Endothelial cell of umbilical vein (primary cell): ENCODE measurements at regions not wholly inside any gene's neighbourhood (a gene's known extent, or its start where the extent isn't known, plus 50 kb on each side); places are given as distances from the start of the nearest gene placed in this dataset.

Experiments used
- BruUV-seq: library from RNA; stranded (reverse); fragments of 400-500 nt; replicated peaks from 2 replicates; lab custom pipeline; 2021; lab: Mats Ljungman, UMichigan
- CTCF ChIA-PET: fragments of 300-600, 350-600 bp; sonication (Branson Sonifier 250); formaldehyde crosslinking; loops from one replicate; lab custom pipeline; 2021; ENCODE audit warnings: antibody characterized with exemption, inconsistent platforms; lab: Charles Lee
- POLR2A ChIA-PET: fragments of 300-600, 350-600 bp; sonication (Branson Sonifier 250); formaldehyde crosslinking; loops from one replicate; lab custom pipeline; 2021; ENCODE audit warnings: antibody characterized with exemption, inconsistent platforms; lab: Charles Lee
- DNase-seq: peaks from one replicate; pipeline ENCODE4 v3.0.0-alpha.2; 2011; ENCODE audit warnings: low read depth, low spot score
- FAIRE-seq: peaks from 2 replicates; lab custom pipeline; 2011; peaks lifted over from hg19 to GRCh38; lab: Jason Lieb, UNC
- H2AFZ ChIP-seq: 2 replicates; pipeline ENCODE4 v1.6.0; 2012; ENCODE audit warnings: low read depth, low read length, control low read depth, inconsistent platforms
- H3K27ac ChIP-seq: 2 replicates; pipeline ENCODE4 v1.5.1; 2011; ENCODE audit warnings: low read depth, mild to moderate bottlenecking, control low read depth, low read length, moderate library complexity; ENCODE audit not compliant: insufficient read depth
- H3K27me3 ChIP-seq, 2 experiments: 2 replicates each; pipeline versions ENCODE4 v1.6.0 to v1.6.1; 2011; ENCODE audit warnings: low read length in 2 of 2, mixed read lengths in 1 of 2; ENCODE audit not compliant: control insufficient read depth in 2 of 2, insufficient read depth in 2 of 2
- H3K36me3 ChIP-seq, 2 experiments: 2 replicates in 1 of 2; 3 replicates in 1 of 2; pipeline ENCODE4 v1.5.1; 2011; ENCODE audit warnings: low read length in 2 of 2, mild to moderate bottlenecking in 1 of 2, moderate library complexity in 1 of 2; ENCODE audit not compliant: control insufficient read depth in 2 of 2, insufficient read depth in 2 of 2; ENCODE audit errors: extremely low read depth in 1 of 2
- H3K4me1 ChIP-seq: 3 replicates; pipeline ENCODE4 v1.5.1; 2011; ENCODE audit warnings: mild to moderate bottlenecking, low read length; ENCODE audit not compliant: control insufficient read depth, insufficient read depth; ENCODE audit errors: extremely low read depth
- H3K4me2 ChIP-seq: 2 replicates; pipeline ENCODE4 v1.6.1; 2011; ENCODE audit warnings: low read length, control low read depth, mixed read lengths; ENCODE audit not compliant: insufficient read depth
- H3K4me3 ChIP-seq, 3 experiments: fragments of 200-600 bp in 1 of 3; sonication (generic), shearing (Covaris generic) in 1 of 3; replicated peaks in 1 of 3; 2 replicates each; pipeline ENCODE4 v1.5.1; 2011 to 2016; ENCODE audit warnings: control low read depth in 3 of 3, low read length in 3 of 3, mild to moderate bottlenecking in 2 of 3, inconsistent platforms in 1 of 3, low read depth in 1 of 3, moderate library complexity in 1 of 3; ENCODE audit not compliant: insufficient read depth in 1 of 3
- H3K79me2 ChIP-seq: 2 replicates; pipeline ENCODE4 v1.6.0; 2012; ENCODE audit warnings: low read length, inconsistent platforms; ENCODE audit not compliant: control insufficient read depth, insufficient read depth
- H3K9ac ChIP-seq: replicated peaks from 2 replicates; pipeline ENCODE3; 2011; ENCODE audit warnings: low read length, control low read depth; ENCODE audit not compliant: insufficient read depth; ENCODE audit errors: extremely low read depth
- H3K9me1 ChIP-seq: replicated peaks from 3 replicates; pipeline ENCODE4 v1.6.0; 2011; ENCODE audit warnings: mild to moderate bottlenecking, low read length; ENCODE audit not compliant: control insufficient read depth, insufficient read depth; ENCODE audit errors: extremely low read depth
- H3K9me3 ChIP-seq: replicated peaks from 2 replicates; pipeline ENCODE4 v1.5.1; 2012; ENCODE audit warnings: low read length, inconsistent platforms; ENCODE audit not compliant: control insufficient read depth, insufficient read depth
- H4K20me1 ChIP-seq: replicated peaks from 2 replicates; pipeline ENCODE3; 2011; ENCODE audit warnings: mild to moderate bottlenecking, low read length; ENCODE audit not compliant: control insufficient read depth, insufficient read depth; ENCODE audit errors: extremely low read depth
- EZH2 ChIP-seq: IDR thresholded peaks from 2 replicates; pipeline ENCODE4 v1.6.1; 2012; ENCODE audit warnings: borderline replicate concordance, low read depth, mild to moderate bottlenecking, moderate library complexity, low read length, inconsistent platforms; ENCODE audit not compliant: severe bottlenecking
- FOS ChIP-seq: IDR thresholded peaks from 2 replicates; pipeline ENCODE4 v1.6.1; 2011; ENCODE audit warnings: mild to moderate bottlenecking, low read length, moderate library complexity, borderline replicate concordance; ENCODE audit not compliant: insufficient read depth
- GATA2 ChIP-seq: IDR thresholded peaks from 2 replicates; pipeline ENCODE4 v1.7.0; 2011; ENCODE audit warnings: low read depth, mild to moderate bottlenecking, moderate library complexity, mixed read lengths, low read length; ENCODE audit not compliant: insufficient read length, insufficient read depth
- JUN ChIP-seq: IDR thresholded peaks from 2 replicates; pipeline ENCODE4 v1.6.1; 2011; ENCODE audit warnings: borderline replicate concordance, low read depth; ENCODE audit not compliant: insufficient read length, insufficient read depth
- MAX ChIP-seq: IDR thresholded peaks from 2 replicates; pipeline ENCODE4 v1.6.1; 2011; ENCODE audit not compliant: insufficient read depth, insufficient read length
- MYC ChIP-seq: IDR thresholded peaks from one replicate; pipeline ENCODE4 v1.6.1; 2011; ENCODE audit warnings: mild to moderate bottlenecking, low read depth, low read length
- POLR2A ChIP-seq: IDR thresholded peaks from 2 replicates; pipeline ENCODE4 v1.6.1; 2012; ENCODE audit warnings: low read depth, mild to moderate bottlenecking, control low read depth, low read length
- POLR2AphosphoS5 ChIP-seq: IDR thresholded peaks from 2 replicates; pipeline ENCODE4 v1.6.1; 2012; ENCODE audit warnings: low read depth, mild to moderate bottlenecking, control low read depth, low read length, moderate library complexity; ENCODE audit not compliant: insufficient read depth
- dilution Hi-C: fragments of 300-500 bp; cut with MboI; formaldehyde crosslinking; loops from one replicate; pipeline ENCODE4 v1.15.0; 2019; ENCODE audit warnings: low sequenced_read_pairs; ENCODE audit not compliant: extremely low pct_ligation_motif_present
- intact Hi-C: fragments of 100-400 bp; cut with micrococcal nuclease; formaldehyde crosslinking; loops from one replicate; pipeline ENCODE4 v1.10.0; 2022
- TF ChIP-seq, protein P1 (sequence below), 2 donors: IDR thresholded peaks; 1 replicate in 1 of 2; 2 replicates in 1 of 2; pipeline ENCODE4 v1.5.1; 2011; ENCODE audit warnings: low read length in 2 of 2, mild to moderate bottlenecking in 2 of 2, moderate library complexity in 2 of 2, control low read depth in 1 of 2, inconsistent platforms in 1 of 2, low read depth in 1 of 2; ENCODE audit not compliant: insufficient read depth in 1 of 2; ENCODE audit errors: extremely low read depth in 1 of 2

GRCh38 chr4:164695650-164696049 lies 58.3 kb upstream of the SMIM31 start:
- H3K79me2 ChIP-seq = no peaks in the 10 kb centered on the region
- BruUV-seq = no TSS peak
- no peak overlapping the region for H2AFZ ChIP-seq
- no peak overlapping the region for H3K27ac ChIP-seq
- dilution Hi-C loops (no loop called here), intact Hi-C loops (no loop called here)
- no peak for TF ChIP-seq MAX
- TF ChIP-seq POLR2A = no peak
- TF ChIP-seq EZH2 = no peak
- TF ChIP-seq, protein P1, sequence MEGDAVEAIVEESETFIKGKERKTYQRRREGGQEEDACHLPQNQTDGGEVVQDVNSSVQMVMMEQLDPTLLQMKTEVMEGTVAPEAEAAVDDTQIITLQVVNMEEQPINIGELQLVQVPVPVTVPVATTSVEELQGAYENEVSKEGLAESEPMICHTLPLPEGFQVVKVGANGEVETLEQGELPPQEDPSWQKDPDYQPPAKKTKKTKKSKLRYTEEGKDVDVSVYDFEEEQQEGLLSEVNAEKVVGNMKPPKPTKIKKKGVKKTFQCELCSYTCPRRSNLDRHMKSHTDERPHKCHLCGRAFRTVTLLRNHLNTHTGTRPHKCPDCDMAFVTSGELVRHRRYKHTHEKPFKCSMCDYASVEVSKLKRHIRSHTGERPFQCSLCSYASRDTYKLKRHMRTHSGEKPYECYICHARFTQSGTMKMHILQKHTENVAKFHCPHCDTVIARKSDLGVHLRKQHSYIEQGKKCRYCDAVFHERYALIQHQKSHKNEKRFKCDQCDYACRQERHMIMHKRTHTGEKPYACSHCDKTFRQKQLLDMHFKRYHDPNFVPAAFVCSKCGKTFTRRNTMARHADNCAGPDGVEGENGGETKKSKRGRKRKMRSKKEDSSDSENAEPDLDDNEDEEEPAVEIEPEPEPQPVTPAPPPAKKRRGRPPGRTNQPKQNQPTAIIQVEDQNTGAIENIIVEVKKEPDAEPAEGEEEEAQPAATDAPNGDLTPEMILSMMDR (IDR thresholded peaks at IDR 0.05; ENCODE audit: extremely low read depth in 1 of 2, insufficient read depth in 1 of 2, low read depth in 1 of 2, low read length in 2 of 2) = no peak
- TF ChIP-seq GATA2 = no peak
- no peak for TF ChIP-seq JUN
- TF ChIP-seq POLR2AphosphoS5 = no peak
- no peak for TF ChIP-seq MYC
- no peak for TF ChIP-seq FOS
- DNase-seq (no peak), FAIRE-seq (no peak)
- no peak overlapping the region for H3K9ac ChIP-seq
- no peaks in the 10 kb centered on the region for H4K20me1 ChIP-seq
- no peaks in the 10 kb centered on the region for H3K9me1 ChIP-seq
- no peaks in the 10 kb centered on the region for H3K36me3 ChIP-seq
- ChIA-PET POLR2A (no interaction called here), CTCF (no interaction called here)
- peaks cover 2% of the 10 kb centered on the region for H3K9me3 ChIP-seq
- H3K4me3 ChIP-seq = no peak overlapping the region
- H3K4me1 ChIP-seq = no peaks in the 10 kb centered on the region
- H3K27me3 ChIP-seq = no peaks in the 10 kb centered on the region
- H3K4me2 ChIP-seq = no peak overlapping the region
